Breast epithelium (tissue), 3 donors: ENCODE measurements at regions not wholly inside any gene's neighbourhood (a gene's known extent, or its start where the extent isn't known, plus 50 kb on each side); places are given as distances from the start of the nearest gene placed in this dataset.

Source experiments
- POLR2A ChIP-seq: fragments of 450-650 bp; IDR thresholded peaks from one replicate; pipeline ENCODE4 v1.6.1; 2016; ENCODE audit warnings: antibody characterized with exemption, mild to moderate bottlenecking, moderate library complexity
- TF ChIP-seq, protein P1 (sequence below), 3 donors: fragments of 450-650 bp; IDR thresholded peaks; one replicate each; pipeline ENCODE4 v1.5.1; 2016 to 2017; ENCODE audit warnings: antibody characterized with exemption in 3 of 3, mild to moderate bottlenecking in 3 of 3, moderate library complexity in 3 of 3

- TF ChIP-seq, protein P1, sequence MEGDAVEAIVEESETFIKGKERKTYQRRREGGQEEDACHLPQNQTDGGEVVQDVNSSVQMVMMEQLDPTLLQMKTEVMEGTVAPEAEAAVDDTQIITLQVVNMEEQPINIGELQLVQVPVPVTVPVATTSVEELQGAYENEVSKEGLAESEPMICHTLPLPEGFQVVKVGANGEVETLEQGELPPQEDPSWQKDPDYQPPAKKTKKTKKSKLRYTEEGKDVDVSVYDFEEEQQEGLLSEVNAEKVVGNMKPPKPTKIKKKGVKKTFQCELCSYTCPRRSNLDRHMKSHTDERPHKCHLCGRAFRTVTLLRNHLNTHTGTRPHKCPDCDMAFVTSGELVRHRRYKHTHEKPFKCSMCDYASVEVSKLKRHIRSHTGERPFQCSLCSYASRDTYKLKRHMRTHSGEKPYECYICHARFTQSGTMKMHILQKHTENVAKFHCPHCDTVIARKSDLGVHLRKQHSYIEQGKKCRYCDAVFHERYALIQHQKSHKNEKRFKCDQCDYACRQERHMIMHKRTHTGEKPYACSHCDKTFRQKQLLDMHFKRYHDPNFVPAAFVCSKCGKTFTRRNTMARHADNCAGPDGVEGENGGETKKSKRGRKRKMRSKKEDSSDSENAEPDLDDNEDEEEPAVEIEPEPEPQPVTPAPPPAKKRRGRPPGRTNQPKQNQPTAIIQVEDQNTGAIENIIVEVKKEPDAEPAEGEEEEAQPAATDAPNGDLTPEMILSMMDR (IDR thresholded peaks at IDR 0.05) = no peak
- TF ChIP-seq POLR2A = no peak
Observed at GRCh38 chr1:55317673-55318072, 102.5 kb upstream of the USP24 start.
